Limb (tissue), 2 donors: ENCODE measurements at regions not wholly inside any gene's neighbourhood (a gene's known extent, or its start where the extent isn't known, plus 50 kb on each side); places are given as distances from the start of the nearest gene placed in this dataset.
"Not testable (repeated sequence)": the region's sequence is repeated elsewhere in the genome, so short reads cannot be mapped to it uniquely, and the experiment has no call there.

Experiments used
- DNase-seq, 2 donors: peaks; one replicate each; pipeline ENCODE4 v3.0.0-alpha.2; 2016; ENCODE audit errors: extremely low spot score in 2 of 2

DNA sequence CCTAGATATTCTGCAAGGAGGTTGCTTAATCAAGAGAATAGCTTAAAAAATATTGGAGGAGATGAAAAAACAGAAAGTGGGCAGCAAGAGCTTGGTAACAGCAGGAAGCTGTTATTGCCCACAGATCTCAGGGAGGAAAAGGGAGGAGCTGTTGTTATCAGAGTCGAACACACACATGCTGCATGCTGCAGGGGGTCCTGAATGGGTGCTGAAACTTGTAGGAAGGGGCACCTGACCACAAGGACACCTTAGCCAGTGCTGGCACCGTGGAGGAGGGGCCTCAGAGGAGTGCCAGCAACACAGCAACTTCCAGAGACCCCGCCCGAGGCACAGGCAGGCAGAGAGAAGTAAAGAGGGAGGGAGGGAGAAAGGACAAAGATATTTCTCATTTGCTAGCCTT is 332.9 kb downstream of the SOCS6 start:
- no peak for DNase-seq

DNA sequence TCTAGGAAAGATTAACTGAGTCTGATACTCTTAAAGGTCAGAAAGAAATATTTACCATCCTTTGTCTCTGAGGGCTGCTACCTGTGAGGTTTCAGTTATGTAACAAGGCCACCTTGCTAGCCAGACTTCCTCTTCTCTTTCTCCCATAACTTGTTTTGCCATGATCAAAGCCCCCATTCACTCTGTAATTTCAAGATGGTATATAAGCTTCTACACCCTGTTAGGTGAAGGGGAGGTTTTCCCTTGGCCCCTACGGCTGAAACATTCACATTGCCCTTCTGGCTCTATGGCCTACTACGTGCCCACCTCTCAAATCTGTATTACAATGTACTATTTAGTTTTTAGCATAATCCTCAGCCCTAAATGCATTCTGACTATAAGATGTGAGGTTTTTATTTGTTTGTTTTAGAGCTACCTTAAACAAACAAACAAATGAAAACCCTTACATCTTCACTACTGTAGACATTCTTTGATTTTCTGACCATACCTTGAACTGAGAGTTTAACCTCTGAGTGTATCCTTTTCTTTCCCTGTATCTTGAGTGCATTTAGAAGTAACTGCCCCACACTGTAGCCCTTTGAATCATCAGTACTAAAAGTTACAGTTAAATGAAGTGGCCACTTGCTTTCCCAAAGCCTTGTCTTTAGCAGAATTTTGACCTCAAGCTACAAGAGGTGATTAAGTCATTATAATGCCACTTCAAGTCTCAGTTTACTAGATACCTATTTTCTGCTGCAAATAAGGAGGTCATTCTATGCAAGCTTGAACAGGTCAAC is 332.2 kb downstream of the SOCS6 start:
- no peak for DNase-seq

DNA sequence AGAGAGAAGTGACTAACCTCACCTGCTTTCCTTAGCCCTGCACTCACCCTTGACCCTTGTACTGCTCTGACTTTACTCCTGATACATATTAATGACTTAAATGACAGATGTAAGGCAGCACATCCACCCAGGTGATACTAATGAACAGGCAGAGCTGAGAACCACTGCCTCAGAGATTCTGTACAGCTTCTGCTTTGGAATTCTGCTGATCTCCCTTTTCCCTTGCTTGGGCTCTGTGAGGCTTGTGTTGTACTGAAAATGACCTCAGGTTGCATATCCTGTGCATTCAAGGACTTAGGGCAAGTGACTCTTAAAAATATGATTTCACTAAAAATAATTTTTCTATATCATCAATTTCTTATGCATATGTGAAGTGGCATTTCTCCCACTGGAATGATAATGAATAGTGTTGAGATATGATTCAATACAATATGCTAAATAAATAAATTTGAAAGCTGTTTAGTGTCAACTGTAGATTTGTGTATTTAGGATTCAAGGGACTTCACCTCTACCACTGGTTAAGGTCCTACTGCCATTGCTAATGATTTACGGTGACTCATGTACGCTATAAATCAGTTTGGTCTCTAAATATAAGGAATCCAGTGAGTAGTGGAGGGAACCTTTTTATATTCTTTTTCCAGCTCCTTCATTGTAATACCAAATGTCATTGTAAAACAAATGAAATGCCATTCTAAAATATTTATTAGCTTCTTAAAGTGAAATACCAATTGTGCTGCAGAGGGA is 328.3 kb downstream of the SOCS6 start:
- no peak for DNase-seq

DNA sequence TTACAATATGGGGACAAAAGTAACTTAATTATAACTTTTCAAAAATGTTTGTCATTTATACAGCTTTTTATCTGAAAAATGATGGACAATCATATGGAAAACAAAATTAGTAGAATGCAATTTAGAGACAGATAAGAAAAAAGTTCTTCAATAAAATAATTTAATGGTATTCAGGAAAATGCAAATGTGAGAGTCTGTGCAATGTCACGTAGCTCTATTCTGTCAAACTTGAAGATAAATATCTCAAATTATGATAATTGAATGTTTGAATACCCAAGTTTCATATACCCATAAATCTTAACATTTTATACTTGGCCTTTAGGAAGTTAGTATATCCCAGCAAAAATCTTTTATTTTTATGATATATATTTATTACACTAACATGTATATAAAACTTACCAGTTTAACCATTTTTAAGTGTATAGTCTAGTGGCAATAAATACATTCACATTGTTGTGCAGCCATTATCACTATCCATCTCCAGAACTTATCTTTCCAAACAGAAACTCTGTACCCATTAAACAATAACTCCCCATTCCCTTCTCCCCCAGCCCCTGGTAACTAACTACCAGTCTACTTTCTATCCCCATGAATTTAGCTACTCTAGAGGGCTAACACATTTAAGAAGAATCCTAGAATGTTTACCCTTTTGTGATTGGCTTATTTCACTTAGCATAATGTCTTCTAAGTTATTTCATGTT is 311.5 kb downstream of the SOCS6 start:
- DNase-seq = no peak

DNA sequence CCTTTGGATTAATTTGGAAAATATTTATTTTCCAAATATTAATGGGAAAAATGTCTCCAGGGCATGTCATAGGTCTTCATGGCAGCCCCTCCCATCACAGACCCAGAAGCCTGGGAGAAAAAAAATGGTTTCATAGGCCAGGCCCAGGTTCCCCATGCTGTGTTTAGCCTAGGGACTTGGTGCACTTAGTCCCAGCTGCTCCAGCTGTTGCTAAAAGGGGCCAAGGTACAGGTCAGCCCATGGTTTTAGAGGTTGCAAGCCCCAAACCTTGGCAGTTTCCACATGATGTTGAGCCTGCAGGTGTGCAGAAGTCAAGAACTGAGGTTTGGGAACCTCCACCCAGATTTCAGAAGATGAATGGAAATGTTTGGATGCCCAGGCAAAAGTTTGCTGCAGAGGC is 309.6 kb downstream of the SOCS6 start:
- no peak for DNase-seq

DNA sequence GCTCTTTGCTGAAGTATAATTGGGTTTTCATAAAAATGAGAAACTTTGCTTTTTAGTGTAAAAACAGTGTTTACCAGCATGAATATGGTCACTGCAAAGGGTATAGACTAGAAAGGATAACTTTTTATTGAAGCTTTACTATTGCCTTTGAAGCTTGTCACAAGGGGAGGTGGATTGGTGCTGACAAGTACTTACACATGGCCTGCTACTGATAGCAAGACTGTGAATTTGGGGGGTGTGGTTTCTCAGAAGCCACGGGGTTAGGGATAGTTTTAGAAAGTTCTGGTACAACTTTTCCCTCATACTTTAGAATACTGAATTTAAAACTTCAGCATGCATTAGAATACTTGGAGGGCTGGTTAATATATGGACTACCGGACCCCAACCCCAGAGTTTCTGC is 294.1 kb downstream of the SOCS6 start:
- no peak for DNase-seq

DNA sequence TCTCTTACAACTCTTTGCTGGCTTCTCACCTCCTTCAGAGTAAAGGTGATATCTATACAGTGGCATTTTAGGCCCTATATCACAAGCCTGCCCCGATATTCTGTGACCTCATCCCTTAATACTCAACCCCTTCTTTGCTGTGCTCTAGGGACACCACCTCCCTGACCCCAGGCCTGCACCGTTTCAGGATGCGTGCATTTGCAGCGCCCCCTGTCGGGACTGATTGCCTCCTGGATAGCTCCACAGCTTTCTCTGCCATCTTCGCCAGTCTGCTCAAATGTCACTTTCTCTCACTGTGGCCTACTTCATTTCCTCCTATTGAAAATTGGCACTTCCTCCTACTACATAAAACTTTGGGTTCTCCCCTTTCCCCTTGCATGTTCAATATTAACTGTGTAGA is 289.6 kb downstream of the SOCS6 start:
- no peak for DNase-seq

DNA sequence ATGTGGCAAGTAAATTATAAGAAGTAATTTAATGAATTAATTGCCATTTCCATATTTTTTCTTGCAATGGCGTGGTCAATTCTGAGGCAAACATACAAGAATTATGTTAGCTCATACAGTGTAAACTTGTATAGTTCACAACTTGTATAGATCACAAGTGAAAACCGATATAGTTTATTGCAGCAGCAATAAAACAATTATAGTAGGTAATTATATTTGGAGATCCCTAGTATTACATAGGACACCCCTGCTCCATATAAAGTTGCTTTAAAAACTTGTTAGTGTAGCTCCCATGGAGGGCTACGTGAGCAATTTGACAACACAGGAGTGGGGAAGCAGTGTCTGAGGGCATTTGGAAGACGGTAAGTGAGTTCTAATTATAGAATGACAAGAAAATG is 288.2 kb downstream of the SOCS6 start:
- DNase-seq = no peak

DNA sequence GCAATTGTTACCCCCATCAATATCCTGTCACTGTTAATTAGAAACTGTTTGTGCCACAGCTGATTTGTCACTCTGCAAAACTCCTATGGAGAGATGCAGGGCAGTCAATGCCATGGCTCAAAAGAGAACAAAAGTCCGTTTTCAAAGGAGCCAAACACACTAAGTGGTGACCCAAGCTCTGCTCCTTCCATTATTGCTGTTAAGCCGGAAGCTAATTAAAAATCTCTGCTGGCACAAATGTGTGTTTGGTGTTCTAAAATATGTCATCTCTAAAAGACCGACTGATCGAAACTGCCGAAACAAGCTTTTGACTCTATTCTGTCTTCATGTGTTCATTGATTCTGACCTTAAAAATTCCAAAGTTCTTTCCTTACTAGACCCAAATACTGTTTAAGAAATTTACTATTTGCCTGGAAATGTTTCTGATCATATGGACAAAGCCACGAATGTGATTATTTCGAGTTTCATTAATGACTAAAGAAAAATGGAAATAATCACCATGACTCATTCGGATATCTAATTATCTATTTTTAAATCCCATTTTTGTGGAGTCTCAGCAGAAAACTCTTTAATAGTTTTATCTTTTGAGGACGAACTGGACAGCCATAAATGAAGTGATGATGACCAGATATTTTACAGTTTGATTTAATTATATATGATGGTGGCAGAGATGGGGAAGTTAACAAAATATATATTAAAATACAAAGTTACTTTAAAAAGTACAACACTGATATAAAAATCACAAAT is 287.6 kb downstream of the SOCS6 start:
- DNase-seq = no peak

DNA sequence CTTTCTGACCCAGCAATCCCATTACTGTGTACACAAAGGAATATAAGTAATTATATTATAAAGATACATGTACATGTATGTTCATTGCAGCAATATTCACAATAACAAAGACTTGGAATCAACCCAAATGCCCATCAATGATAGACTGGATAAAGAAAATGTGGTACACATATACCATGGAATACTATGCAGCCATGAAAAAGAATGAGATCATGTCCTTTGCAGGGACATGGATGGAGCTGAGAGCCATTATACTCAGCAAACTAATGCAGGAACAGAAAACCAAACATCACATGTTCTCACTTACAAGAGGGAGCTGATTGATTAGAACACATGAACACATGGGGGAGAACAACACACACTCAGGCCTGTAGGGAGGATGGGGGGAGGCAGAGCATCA is 286.1 kb downstream of the SOCS6 start:
- not testable (repeated sequence) for DNase-seq

DNA sequence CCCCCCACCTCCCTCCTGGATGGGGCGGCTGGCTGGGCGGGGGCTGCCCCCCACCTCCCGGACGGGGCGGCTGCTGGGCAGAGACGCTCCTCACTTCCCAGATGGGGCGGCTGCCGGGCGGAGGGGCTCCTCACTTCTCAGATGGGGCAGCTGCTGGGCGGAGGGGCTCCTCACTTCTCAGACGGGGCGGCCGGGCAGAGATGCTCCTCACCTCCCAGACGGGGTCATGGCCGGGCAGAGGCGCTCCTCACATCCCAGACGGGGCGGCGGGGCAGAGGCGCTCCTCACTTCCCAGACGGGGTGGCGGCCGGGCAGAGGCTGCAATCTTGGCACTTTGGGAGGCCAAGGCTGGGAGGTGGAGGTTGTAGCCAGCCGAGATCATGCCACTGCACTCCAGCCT is 280.8 kb downstream of the SOCS6 start:
- DNase-seq = not testable (repeated sequence)

DNA sequence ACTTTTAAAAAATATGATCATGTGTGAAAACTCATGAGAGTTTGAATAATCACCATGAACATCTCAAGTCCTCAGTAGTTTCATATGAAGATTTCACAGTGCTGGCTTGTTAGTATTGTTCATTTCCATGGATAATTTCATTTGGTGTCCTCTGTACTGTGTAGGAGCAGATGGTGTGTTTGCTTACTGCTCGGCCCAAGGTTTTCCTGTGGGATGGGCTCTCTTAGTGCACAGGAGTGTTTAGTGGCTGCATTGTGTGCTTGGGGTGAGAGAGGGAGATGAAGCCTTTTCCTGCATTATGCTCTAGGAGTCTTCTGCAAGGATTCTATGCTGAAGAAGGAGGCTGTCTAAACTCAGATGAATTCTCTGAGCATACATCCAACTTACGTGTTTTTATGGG is 270.6 kb downstream of the SOCS6 start:
- no peak for DNase-seq

DNA sequence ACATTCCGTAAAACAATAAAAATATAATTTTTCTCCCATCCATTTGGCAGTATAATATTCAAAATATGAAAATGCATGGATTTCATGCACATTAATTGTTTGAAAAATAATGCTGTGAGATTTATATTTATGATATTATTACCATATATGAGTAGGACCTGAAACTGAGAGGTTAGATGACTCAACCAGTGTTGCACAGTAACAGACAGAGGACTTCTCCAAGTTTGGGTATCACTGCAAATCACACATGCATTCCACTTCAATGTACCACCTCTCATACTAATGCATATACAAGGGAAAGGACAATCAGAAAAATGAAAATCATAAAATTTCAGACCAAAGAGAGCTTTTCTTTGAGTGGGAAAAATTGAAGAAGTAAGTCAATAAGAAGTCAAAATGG is 269.5 kb downstream of the SOCS6 start:
- no peak for DNase-seq

DNA sequence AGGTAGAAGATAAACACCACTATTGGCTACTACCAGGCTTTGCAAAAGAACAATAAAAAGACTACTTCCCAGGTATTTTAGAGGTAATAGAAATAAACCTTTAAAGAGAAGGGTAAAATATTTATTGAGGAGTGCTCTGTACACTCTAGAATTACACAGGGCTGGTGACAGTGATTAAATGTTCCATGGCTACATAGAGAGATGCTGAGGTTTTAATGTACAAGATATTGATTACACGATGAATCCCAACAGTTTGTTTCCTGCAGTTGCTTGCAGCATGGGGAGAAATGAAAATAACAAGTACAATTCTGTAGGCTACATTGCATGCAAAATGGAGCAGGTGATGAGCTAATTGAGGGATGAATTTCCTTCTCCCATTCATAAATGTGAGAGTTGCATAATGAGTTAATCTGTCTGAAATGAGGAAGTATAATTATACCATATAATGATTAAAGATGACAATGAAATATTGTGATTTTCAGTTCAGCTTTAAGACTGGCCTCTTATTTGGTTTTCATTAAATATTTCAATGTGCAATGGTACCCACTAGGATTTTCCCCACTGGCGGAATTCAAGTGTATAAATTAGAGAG is 266.1 kb downstream of the SOCS6 start:
- no peak for DNase-seq

DNA sequence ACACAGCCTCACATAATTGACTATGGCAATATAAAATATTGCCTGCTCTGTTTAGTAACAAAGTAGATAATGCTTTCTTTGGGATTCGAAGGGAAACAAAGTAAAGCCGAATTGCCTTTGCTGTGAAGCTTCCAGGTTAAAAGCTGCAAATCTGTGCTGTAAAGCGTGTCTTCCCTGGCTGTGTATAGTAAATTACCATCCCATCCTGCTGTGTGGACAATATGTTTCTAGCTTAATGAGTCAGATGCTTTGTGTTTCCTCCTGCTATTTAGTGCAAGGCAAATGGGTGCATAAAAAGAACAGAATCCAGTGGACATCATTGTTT is 265.1 kb downstream of the SOCS6 start:
- no peak for DNase-seq

DNA sequence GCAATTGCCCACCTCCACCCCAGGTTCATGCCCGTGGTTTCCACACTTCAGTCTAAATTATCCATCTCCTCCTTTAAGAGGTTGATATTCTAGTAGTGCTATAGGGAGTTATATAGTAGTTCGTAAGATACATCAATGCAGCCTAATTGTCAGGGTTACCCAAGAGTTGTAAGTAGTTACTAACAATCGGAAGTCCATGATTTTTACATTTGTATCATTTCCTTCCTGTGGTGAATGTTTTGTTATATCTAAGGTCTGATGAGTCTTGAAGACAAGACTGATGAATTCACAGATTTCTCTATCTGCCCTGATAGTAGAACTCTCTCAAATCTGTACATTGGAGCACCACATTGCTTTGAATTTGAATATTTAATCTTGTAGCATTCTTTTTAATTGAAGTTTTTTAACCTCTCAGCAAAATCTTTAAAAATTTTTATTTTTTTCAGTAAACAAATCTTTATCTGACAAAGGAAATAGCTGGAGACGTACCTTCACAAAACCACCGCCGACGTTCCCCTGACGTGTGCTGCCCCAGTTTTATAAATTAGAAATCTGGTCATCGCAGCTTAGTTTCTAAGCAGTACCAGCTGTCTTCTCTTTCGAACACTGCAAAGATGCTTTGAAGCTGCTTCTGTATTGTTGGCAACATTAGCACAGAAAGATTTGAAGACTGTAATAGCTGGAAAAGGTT is 264.5 kb downstream of the SOCS6 start:
- DNase-seq = no peak

DNA sequence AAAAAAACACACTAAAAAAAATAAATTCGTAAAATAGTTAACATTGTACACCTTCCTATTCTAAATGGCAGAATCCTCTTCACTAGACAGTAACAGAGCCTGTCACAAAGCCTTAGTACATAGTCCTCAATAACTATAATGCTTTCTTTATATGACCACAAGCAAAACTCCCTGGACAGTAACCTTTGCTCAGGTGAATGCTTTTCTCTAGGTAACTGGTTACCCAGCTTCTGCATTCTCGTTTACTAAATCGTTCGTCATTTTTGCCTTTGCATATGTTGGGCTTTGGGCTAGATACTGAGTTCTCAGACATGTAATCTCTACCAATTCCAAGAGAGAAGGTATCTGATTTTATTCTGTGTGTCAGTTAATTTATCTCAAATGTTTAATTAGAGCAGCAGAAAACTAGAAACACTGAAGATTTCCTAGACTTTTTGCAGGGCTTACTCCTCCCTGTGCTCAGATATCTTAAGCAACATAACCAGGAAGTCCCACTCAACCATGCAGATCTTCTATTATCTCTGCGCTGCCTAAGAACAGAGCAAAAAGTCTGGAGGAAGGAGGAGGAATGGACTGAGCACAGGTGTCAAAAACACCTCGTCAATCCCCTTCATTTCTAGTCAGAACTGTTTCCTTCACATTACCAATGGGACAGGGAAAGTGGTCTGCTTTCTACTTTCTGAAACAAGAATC is 247.7 kb downstream of the SOCS6 start:
- DNase-seq = no peak

DNA sequence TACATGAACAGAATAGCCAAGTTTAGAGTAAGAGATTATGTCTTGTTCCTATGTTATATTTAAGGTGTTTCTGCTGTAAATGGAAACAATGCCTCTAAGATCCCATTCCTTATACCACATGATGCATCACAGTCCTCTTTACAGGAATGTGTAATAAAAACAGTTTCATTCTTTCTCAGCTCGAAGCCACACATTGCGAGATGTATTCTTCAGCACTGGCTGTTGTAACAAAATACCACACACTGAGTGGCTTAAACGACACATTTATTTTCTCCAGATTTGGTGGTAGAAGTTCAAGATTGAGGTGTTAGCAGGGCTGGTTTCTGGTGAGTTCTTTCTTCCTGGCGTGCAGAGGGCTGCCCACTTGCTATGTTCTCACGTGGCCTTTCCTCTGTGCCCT is 246.2 kb downstream of the SOCS6 start:
- no peak for DNase-seq

DNA sequence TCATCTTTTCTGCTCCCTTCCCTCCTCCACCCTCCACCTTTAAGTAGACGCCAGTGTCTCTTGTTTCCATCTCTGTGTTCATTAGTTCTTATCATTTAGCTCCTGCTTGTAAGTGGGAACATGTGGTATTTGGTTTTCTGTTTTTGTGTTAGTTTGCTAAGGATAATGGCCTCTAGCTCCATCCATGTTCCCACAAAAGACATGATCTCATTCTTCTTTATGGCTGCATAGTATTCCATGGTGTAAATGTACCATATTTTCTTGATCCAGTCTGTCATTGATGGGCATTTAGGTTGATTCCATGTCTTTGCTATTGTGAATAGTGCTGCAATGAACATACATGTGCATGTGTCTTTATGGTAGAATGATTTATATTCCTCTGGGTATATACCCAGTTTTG is 236.5 kb downstream of the SOCS6 start:
- DNase-seq = not testable (repeated sequence)

DNA sequence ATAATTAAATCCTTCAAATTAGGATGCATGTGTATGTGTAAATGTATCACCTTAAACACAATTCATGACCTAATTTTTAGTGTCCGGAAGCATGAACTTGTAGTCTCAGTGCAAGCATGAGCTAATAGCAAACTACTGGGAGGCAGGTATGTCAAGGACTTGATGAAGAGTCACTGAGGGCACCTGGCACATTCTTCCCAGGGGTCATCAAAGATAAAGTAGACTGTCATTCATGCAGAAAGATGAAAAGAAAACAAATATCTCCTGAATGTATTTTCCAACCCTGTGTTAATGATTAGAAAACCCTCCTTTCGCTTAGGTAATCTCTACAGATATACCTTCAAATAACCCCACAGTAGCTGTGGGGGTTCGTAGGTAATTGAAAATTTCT is 234.9 kb downstream of the SOCS6 start:
- no peak for DNase-seq
